ENCODE measurements at regions not wholly inside any gene's neighbourhood (a gene's known extent, or its start where the extent isn't known, plus 50 kb on each side); places are given as distances from the start of the nearest gene placed in this dataset.

GRCh38 chr22:27110665-27111451 lies 453.5 kb downstream of the MIAT start:
- TF ChIP-seq POLR2A (IDR thresholded peaks at IDR 0.05; ENCODE audit: extremely low read depth, insufficient read length) (no peak), CTCF (IDR thresholded peaks at IDR 0.05; ENCODE audit: low read depth, low read length) (no peak)

Data from NB4 (cell line).